ENCODE measurements at regions not wholly inside any gene's neighbourhood (a gene's known extent, or its start where the extent isn't known, plus 50 kb on each side); places are given as distances from the start of the nearest gene placed in this dataset. TPM values are rescaled to one million over a fixed set of nuclear protein-coding genes. Genes with fewer than 3 reads are reported as not detected.
"Not testable (repeated sequence)": the region's sequence is repeated elsewhere in the genome, so short reads cannot be mapped to it uniquely, and the experiment has no call there.

DNA sequence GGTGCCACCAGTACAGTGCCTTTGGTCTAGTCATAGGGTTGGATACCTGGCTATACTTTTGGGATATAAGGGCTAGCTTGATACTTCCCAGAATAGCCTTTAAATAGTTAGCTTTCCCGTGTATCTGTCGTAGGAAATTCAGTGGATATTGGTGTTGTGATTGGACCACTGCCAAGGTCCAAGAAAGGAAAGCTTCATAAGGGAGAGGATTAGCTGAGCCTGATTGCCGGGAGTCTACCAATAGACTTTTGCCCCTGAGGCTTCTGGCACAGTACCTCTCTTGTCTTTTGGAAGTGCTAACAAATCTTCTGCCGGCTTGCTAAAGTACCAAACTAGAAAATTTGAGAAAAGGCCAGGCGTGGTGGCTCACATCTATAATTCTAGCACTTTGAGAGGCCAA lies 61.1 kb upstream of the XIST start:
- Mint-ChIP-seq H3K9me3 (ENCODE audit: low read depth) (no peaks in the 10 kb centered on the region), H3K4me3 (ENCODE audit: low read depth) (no peak overlapping the region), H3K36me3 (ENCODE audit: insufficient read depth) (no peaks in the 10 kb centered on the region), H3K27me3 (no peaks in the 10 kb centered on the region), H3K4me1 (ENCODE audit: low read depth) (peaks cover 19% of the 10 kb centered on the region), H3K27ac (no peak overlapping the region)
- DNase-seq (ENCODE audit: low spot score, unreplicated experiment), result no peak
- no peak for TF ChIP-seq CTCF (IDR thresholded peaks at IDR 0.05; ENCODE audit: unreplicated experiment)

GRCh38 chrX:73911946-73912345 lies 59.4 kb upstream of the XIST start:
- not testable (repeated sequence) for H3K4me1 Mint-ChIP-seq (ENCODE audit: low read depth); DNase-seq (ENCODE audit: low spot score, unreplicated experiment); H3K9me3 Mint-ChIP-seq (ENCODE audit: low read depth); H3K27ac Mint-ChIP-seq; H3K4me3 Mint-ChIP-seq (ENCODE audit: low read depth); H3K27me3 Mint-ChIP-seq; H3K36me3 Mint-ChIP-seq (ENCODE audit: insufficient read depth)

GRCh38 chrX:73905749-73906374 lies 53.3 kb upstream of the XIST start:
- peaks cover 12% of the 10 kb centered on the region for H3K9me3 Mint-ChIP-seq (ENCODE audit: low read depth)
- not testable (repeated sequence) for H3K4me3 Mint-ChIP-seq (ENCODE audit: low read depth); H3K36me3 Mint-ChIP-seq (ENCODE audit: insufficient read depth); DNase-seq (ENCODE audit: low spot score, unreplicated experiment); H3K27me3 Mint-ChIP-seq; H3K27ac Mint-ChIP-seq; H3K4me1 Mint-ChIP-seq (ENCODE audit: low read depth)

GRCh38 chrX:73903941-73904340 lies 51.4 kb upstream of the XIST start:
- no peak for TF ChIP-seq CTCF (IDR thresholded peaks at IDR 0.05; ENCODE audit: unreplicated experiment)
- H3K4me3 Mint-ChIP-seq (ENCODE audit: low read depth), result no peak overlapping the region
- H3K27me3 Mint-ChIP-seq, result no peaks in the 10 kb centered on the region

More at GRCh38 chrX:73903941-73904340, 51.4 kb upstream of the XIST start:
- Mint-ChIP-seq H3K9me3 (ENCODE audit: low read depth) (peaks cover 12% of the 10 kb centered on the region), H3K4me1 (ENCODE audit: low read depth) (no peaks in the 10 kb centered on the region), H3K36me3 (ENCODE audit: insufficient read depth) (no peaks in the 10 kb centered on the region), H3K27ac (no peak overlapping the region)
- no peak for DNase-seq (ENCODE audit: low spot score, unreplicated experiment)

Small RNA genes in the stretch of these regions (microRNA-seq; reads per million reads assigned to microRNA genes)
- gene MIR374B (ENCODE audit: borderline number of aligned reads, unreplicated experiment), result not detected
- not detected for gene MIR374C (ENCODE audit: borderline number of aligned reads, unreplicated experiment)
- 1,929 reads per million, percentile 83 among the genes with 10 or more reads in this experiment for gene MIR421 (ENCODE audit: borderline number of aligned reads, unreplicated experiment)
